Tibial nerve (tissue), 4 donors: ENCODE measurements at regions not wholly inside any gene's neighbourhood (a gene's known extent, or its start where the extent isn't known, plus 50 kb on each side); places are given as distances from the start of the nearest gene placed in this dataset.

ENCODE experiments used
- EP300 ChIP-seq, 2 donors: sonication (generic); formaldehyde crosslinking; IDR thresholded peaks; one replicate each; pipeline ENCODE4 v1.6.1; 2017; ENCODE audit warnings: antibody characterized with exemption in 2 of 2, mild to moderate bottlenecking in 1 of 2
- POLR2A ChIP-seq, 2 donors: fragments of 450-650 bp; IDR thresholded peaks; one replicate each; pipeline ENCODE4 v1.6.1; 2017; ENCODE audit warnings: antibody characterized with exemption in 2 of 2, mild to moderate bottlenecking in 2 of 2, moderate library complexity in 2 of 2
- TF ChIP-seq, protein P1 (sequence below), 5 experiments: fragments of 200-600 bp in 3 of 5; fragments of 450-650 bp in 2 of 5; sonication (generic) in 3 of 5; IDR thresholded peaks; one replicate each; pipeline ENCODE4 v1.5.1; 2016 to 2019; ENCODE audit warnings: antibody characterized with exemption in 5 of 5, mild to moderate bottlenecking in 3 of 5, moderate library complexity in 2 of 5

DNA sequence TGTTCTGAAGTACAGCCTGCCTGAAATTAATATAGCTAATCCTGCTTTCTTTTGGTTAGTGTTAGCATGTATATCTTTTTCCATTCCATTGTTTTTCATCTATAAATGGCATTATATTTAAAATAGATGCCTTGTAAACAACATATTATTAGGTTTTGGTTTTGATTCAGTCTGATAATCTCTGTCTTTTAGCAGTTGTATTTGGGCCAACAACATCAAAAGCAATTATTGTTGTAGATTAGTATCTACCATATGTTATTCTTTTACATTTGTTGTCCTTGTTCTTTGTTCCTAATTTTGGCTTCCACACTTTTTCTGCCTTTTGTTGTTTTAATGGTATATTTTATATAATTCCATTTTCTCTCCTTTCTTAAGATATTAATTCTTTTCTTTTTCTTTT, 678.2 kb upstream of the PRMT6 start:
- TF ChIP-seq, protein P1, sequence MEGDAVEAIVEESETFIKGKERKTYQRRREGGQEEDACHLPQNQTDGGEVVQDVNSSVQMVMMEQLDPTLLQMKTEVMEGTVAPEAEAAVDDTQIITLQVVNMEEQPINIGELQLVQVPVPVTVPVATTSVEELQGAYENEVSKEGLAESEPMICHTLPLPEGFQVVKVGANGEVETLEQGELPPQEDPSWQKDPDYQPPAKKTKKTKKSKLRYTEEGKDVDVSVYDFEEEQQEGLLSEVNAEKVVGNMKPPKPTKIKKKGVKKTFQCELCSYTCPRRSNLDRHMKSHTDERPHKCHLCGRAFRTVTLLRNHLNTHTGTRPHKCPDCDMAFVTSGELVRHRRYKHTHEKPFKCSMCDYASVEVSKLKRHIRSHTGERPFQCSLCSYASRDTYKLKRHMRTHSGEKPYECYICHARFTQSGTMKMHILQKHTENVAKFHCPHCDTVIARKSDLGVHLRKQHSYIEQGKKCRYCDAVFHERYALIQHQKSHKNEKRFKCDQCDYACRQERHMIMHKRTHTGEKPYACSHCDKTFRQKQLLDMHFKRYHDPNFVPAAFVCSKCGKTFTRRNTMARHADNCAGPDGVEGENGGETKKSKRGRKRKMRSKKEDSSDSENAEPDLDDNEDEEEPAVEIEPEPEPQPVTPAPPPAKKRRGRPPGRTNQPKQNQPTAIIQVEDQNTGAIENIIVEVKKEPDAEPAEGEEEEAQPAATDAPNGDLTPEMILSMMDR (IDR thresholded peaks at IDR 0.05): no peak
- TF ChIP-seq EP300 (IDR thresholded peaks at IDR 0.05) (no peak), POLR2A (IDR thresholded peaks at IDR 0.05) (no peak)
